HCT116 (cell line): ENCODE measurements at regions not wholly inside any gene's neighbourhood (a gene's known extent, or its start where the extent isn't known, plus 50 kb on each side); places are given as distances from the start of the nearest gene placed in this dataset.

Source experiments
- ATAC-seq: fragments of 200-7000 bp; cut with Tn5 transposase; 2 replicates; pipeline ENCODE4 v1.9.1; 2020; ENCODE audit warnings: mild to moderate bottlenecking, moderate library complexity
- BruUV-seq: library from RNA; stranded (reverse); fragments of 400-500 nt; replicated peaks from 2 replicates; lab custom pipeline; 2021; lab: Mats Ljungman, UMichigan
- CTCF ChIA-PET: fragments of 300-600 bp; sonication (Branson Sonifier 250); formaldehyde crosslinking; loops from one replicate; lab custom pipeline; 2021; ENCODE audit warnings: antibody characterized with exemption; lab: Charles Lee
- POLR2A ChIA-PET: fragments of 300-600, 350-600 bp; sonication (Branson Sonifier 250); formaldehyde crosslinking; loops from one replicate; lab custom pipeline; 2021; ENCODE audit warnings: antibody characterized with exemption; lab: Charles Lee
- RAD21 ChIA-PET, 2 experiments: fragments of 300-600 bp; sonication (Branson Sonifier 250); formaldehyde crosslinking; loops; one replicate each; lab custom pipeline; 2023; ENCODE audit warnings: low total read pairs in 2 of 2; ENCODE audit not compliant: uncharacterized antibody in 2 of 2, unreplicated experiment in 2 of 2, low non-redundant PET in 1 of 2; lab: Charles Lee
- DNase-seq: peaks from one replicate; pipeline ENCODE4 v3.0.0-alpha.2; 2010; ENCODE audit warnings: low read depth, low spot score
- H2AFZ ChIP-seq: fragments of 200-600 bp; shearing (Covaris generic), sonication (generic); 2 replicates; pipeline ENCODE4 v1.6.1; 2017; ENCODE audit warnings: low read depth, mixed run types, mixed read lengths, antibody characterized with exemption, low read length; ENCODE audit not compliant: poor library complexity, severe bottlenecking
- H3K27ac ChIP-seq: 2 replicates; pipeline ENCODE4 v1.5.1; 2012; ENCODE audit warnings: low read depth, low read length
- H3K27me3 ChIP-seq: fragments of 200-600 bp; sonication (generic); 2 replicates; pipeline ENCODE4 v1.6.1; 2016; ENCODE audit warnings: mixed run types, low read length, mixed read lengths; ENCODE audit not compliant: insufficient read depth
- H3K36me3 ChIP-seq, 2 experiments: fragments of 200-500 bp in 1 of 2; fragments of 200-600 bp in 1 of 2; sonication (Bioruptor generic) in 1 of 2; sonication (generic) in 1 of 2; 2 replicates each; pipeline versions ENCODE4 v1.5.1 to v1.6.1; 2014 to 2016; ENCODE audit warnings: low read length in 2 of 2, inconsistent platforms in 1 of 2, mixed read lengths in 1 of 2, mixed run types in 1 of 2; ENCODE audit not compliant: insufficient read depth in 2 of 2, control insufficient read depth in 1 of 2
- H3K4me1 ChIP-seq, 2 experiments: fragments of 200-600 bp in 1 of 2; sonication (generic) in 1 of 2; 2 replicates each; pipeline versions ENCODE4 v1.5.1 to v1.6.1; 2012 to 2017; ENCODE audit warnings: low read length in 2 of 2, inconsistent platforms in 1 of 2, mild to moderate bottlenecking in 1 of 2, mixed read lengths in 1 of 2, mixed run types in 1 of 2, moderate library complexity in 1 of 2; ENCODE audit not compliant: insufficient read depth in 2 of 2, control insufficient read depth in 1 of 2
- H3K4me2 ChIP-seq: fragments of 200-600 bp; sonication (generic); 2 replicates; pipeline ENCODE4 v1.6.1; 2017; ENCODE audit warnings: mixed run types, low read length, mixed read lengths
- H3K4me3 ChIP-seq, 2 experiments: fragments of 200-600 bp in 1 of 2; sonication (generic) in 1 of 2; replicated peaks in 1 of 2; 2 replicates each; pipeline ENCODE4 v1.5.1; 2011 to 2016; ENCODE audit warnings: low read length in 2 of 2, control low read depth in 1 of 2, low read depth in 1 of 2, mild to moderate bottlenecking in 1 of 2, mixed read lengths in 1 of 2, mixed run types in 1 of 2
- H3K79me2 ChIP-seq: fragments of 200-600 bp; sonication (generic); 2 replicates; pipeline ENCODE4 v1.6.1; 2017; ENCODE audit warnings: mild to moderate bottlenecking, mixed run types, low read length, moderate library complexity, mixed read lengths; ENCODE audit not compliant: insufficient read depth
- H3K9ac ChIP-seq: fragments of 200-600 bp; sonication (generic); 2 replicates; pipeline ENCODE4 v1.6.1; 2016; ENCODE audit warnings: low read length, mixed read lengths
- H3K9me2 ChIP-seq: fragments of 200-600 bp; sonication (generic), shearing (Covaris generic); 2 replicates; pipeline ENCODE4 v1.6.1; 2017; ENCODE audit warnings: mixed run types, mild to moderate bottlenecking, moderate library complexity; ENCODE audit not compliant: insufficient read depth
- H3K9me3 ChIP-seq, 2 experiments: fragments of 200-500 bp in 1 of 2; fragments of 200-600 bp in 1 of 2; sonication (Bioruptor generic) in 1 of 2; sonication (generic) in 1 of 2; 2 replicates each; pipeline ENCODE4 v1.6.1; 2014 to 2017; ENCODE audit warnings: low read length in 2 of 2, mixed read lengths in 2 of 2, inconsistent platforms in 1 of 2, low read depth in 1 of 2, mild to moderate bottlenecking in 1 of 2, mixed run types in 1 of 2, moderate library complexity in 1 of 2; ENCODE audit not compliant: control insufficient read depth in 1 of 2, insufficient read depth in 1 of 2
- H4K20me1 ChIP-seq: fragments of 200-600 bp; sonication (generic), shearing (Covaris generic); 2 replicates; pipeline ENCODE4 v1.6.1; 2017; ENCODE audit warnings: mixed run types, mild to moderate bottlenecking, moderate library complexity; ENCODE audit not compliant: insufficient read depth
- ATF3 ChIP-seq: IDR thresholded peaks from 2 replicates; pipeline ENCODE4 v1.6.1; 2012
- CBX3 ChIP-seq: IDR thresholded peaks from 2 replicates; pipeline ENCODE4 v1.6.1; 2012; ENCODE audit warnings: low read depth
- CEBPB ChIP-seq: IDR thresholded peaks from 2 replicates; pipeline ENCODE4 v1.6.1; 2012; ENCODE audit warnings: low read depth
- ELF1 ChIP-seq: IDR thresholded peaks from 2 replicates; pipeline ENCODE4 v1.6.1; 2012; ENCODE audit warnings: low read depth, borderline replicate concordance
- EZH2 ChIP-seq: fragments of 200-600 bp; sonication (generic); IDR thresholded peaks from 2 replicates; pipeline ENCODE4 v1.6.1; 2017; ENCODE audit warnings: antibody characterized with exemption, mixed run types
- EZH2phosphoT487 ChIP-seq: fragments of 200-600 bp; IDR thresholded peaks from 2 replicates; pipeline ENCODE4 v1.6.1; 2018; ENCODE audit warnings: antibody characterized with exemption, borderline replicate concordance
- FOSL1 ChIP-seq: IDR thresholded peaks from 2 replicates; pipeline ENCODE4 v1.6.1; 2012; ENCODE audit warnings: low read depth
- JUND ChIP-seq: IDR thresholded peaks from 2 replicates; pipeline ENCODE4 v1.6.1; 2012
- POLR2A ChIP-seq: IDR thresholded peaks from 2 replicates; pipeline ENCODE4 v1.7.0; 2011; ENCODE audit warnings: borderline replicate concordance; ENCODE audit not compliant: insufficient read depth, insufficient read length; ENCODE audit errors: extremely low read depth
- SIN3A ChIP-seq: IDR thresholded peaks from 2 replicates; pipeline ENCODE4 v1.6.1; 2012; ENCODE audit warnings: low read depth
- SP1 ChIP-seq: IDR thresholded peaks from 2 replicates; pipeline ENCODE4 v1.6.1; 2012; ENCODE audit warnings: low read depth
- SRF ChIP-seq: IDR thresholded peaks from 2 replicates; pipeline ENCODE4 v1.6.1; 2012; ENCODE audit warnings: low read depth
- intact Hi-C: fragments of 100-400 bp; cut with micrococcal nuclease; formaldehyde crosslinking; loops from 2 replicates; pipeline ENCODE4 v1.10.0; 2022
- TF ChIP-seq, protein P1 (sequence below), 3 experiments: fragments of 200-600 bp in 1 of 3; sonication (generic) in 1 of 3; IDR thresholded peaks in 2 of 3; conservative IDR thresholded peaks in 1 of 3; 2 replicates each; pipeline ENCODE4 v1.5.1; 2012 to 2017; ENCODE audit warnings: low read depth in 2 of 3, low read length in 2 of 3, antibody characterized with exemption in 1 of 3, borderline replicate concordance in 1 of 3, control low read depth in 1 of 3, mild to moderate bottlenecking in 1 of 3, mixed read lengths in 1 of 3, mixed run types in 1 of 3, moderate library complexity in 1 of 3; ENCODE audit not compliant: insufficient read depth in 1 of 3
- TF ChIP-seq, protein P2 (sequence below): IDR thresholded peaks from 2 replicates; pipeline ENCODE4 v1.6.1; 2012; ENCODE audit warnings: low read depth

GRCh38 chr10:3708852-3709251 is 76.2 kb downstream of the KLF6 start:
- no peaks in the 10 kb centered on the region for H3K36me3 ChIP-seq
- RAD21 ChIA-PET: no interaction called here
- no peak for TF ChIP-seq SP1
- TF ChIP-seq CEBPB: no peak
- TF ChIP-seq, protein P1, sequence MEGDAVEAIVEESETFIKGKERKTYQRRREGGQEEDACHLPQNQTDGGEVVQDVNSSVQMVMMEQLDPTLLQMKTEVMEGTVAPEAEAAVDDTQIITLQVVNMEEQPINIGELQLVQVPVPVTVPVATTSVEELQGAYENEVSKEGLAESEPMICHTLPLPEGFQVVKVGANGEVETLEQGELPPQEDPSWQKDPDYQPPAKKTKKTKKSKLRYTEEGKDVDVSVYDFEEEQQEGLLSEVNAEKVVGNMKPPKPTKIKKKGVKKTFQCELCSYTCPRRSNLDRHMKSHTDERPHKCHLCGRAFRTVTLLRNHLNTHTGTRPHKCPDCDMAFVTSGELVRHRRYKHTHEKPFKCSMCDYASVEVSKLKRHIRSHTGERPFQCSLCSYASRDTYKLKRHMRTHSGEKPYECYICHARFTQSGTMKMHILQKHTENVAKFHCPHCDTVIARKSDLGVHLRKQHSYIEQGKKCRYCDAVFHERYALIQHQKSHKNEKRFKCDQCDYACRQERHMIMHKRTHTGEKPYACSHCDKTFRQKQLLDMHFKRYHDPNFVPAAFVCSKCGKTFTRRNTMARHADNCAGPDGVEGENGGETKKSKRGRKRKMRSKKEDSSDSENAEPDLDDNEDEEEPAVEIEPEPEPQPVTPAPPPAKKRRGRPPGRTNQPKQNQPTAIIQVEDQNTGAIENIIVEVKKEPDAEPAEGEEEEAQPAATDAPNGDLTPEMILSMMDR (IDR thresholded peaks at IDR 0.05 in 2 of 3, conservative IDR thresholded peaks at IDR 0.05 in 1 of 3; ENCODE audit: borderline replicate concordance in 1 of 3, insufficient read depth in 1 of 3, low read depth in 2 of 3, low read length in 2 of 3): no peak
- TF ChIP-seq, protein P2, sequence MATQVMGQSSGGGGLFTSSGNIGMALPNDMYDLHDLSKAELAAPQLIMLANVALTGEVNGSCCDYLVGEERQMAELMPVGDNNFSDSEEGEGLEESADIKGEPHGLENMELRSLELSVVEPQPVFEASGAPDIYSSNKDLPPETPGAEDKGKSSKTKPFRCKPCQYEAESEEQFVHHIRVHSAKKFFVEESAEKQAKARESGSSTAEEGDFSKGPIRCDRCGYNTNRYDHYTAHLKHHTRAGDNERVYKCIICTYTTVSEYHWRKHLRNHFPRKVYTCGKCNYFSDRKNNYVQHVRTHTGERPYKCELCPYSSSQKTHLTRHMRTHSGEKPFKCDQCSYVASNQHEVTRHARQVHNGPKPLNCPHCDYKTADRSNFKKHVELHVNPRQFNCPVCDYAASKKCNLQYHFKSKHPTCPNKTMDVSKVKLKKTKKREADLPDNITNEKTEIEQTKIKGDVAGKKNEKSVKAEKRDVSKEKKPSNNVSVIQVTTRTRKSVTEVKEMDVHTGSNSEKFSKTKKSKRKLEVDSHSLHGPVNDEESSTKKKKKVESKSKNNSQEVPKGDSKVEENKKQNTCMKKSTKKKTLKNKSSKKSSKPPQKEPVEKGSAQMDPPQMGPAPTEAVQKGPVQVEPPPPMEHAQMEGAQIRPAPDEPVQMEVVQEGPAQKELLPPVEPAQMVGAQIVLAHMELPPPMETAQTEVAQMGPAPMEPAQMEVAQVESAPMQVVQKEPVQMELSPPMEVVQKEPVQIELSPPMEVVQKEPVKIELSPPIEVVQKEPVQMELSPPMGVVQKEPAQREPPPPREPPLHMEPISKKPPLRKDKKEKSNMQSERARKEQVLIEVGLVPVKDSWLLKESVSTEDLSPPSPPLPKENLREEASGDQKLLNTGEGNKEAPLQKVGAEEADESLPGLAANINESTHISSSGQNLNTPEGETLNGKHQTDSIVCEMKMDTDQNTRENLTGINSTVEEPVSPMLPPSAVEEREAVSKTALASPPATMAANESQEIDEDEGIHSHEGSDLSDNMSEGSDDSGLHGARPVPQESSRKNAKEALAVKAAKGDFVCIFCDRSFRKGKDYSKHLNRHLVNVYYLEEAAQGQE: no peak
- no peak for TF ChIP-seq EZH2phosphoT487
- TF ChIP-seq JUND: no peak
- TF ChIP-seq POLR2A: no peak
- no peak for TF ChIP-seq ELF1
- TF ChIP-seq SRF: no peak
- no peak for TF ChIP-seq ATF3
- no peak for TF ChIP-seq SIN3A
- no peak for TF ChIP-seq CBX3
- no peak for TF ChIP-seq FOSL1
- TF ChIP-seq EZH2: no peak
- TF ChIP-seq, all 23 proteins: peak for 0
- ATAC-seq (no peak), DNase-seq (no peak)
- Histone ChIP-seq H2AFZ (no peak overlapping the region), H3K9me3 (no peaks in the 10 kb centered on the region; a peak in 1 of 4 replicates), H3K4me3 (no peak overlapping the region), H3K9me2 (no peaks in the 10 kb centered on the region), H3K27ac (no peak overlapping the region), H3K9ac (no peak overlapping the region), H3K27me3 (no peaks in the 10 kb centered on the region), H3K4me1 (peaks cover 0 to 5% of the 10 kb centered on the region in 2 experiments; a peak in 1 of 4 replicates), H3K4me2 (no peak overlapping the region), H4K20me1 (no peaks in the 10 kb centered on the region), H3K79me2 (no peaks in the 10 kb centered on the region)
- CTCF ChIA-PET: no interaction called here
- intact Hi-C loops: no loop called here
- POLR2A ChIA-PET: no interaction called here
- no TSS peak for BruUV-seq
